ENCODE measurements at regions not wholly inside any gene's neighbourhood (a gene's known extent, or its start where the extent isn't known, plus 50 kb on each side); places are given as distances from the start of the nearest gene placed in this dataset.

- Mint-ChIP-seq H3K27me3 (ENCODE audit: insufficient read depth, low read depth) (peaks cover 3% of the 10 kb centered on the region), H3K4me1 (no peaks in the 10 kb centered on the region), H3K27ac (no peak overlapping the region), H3K9me3 (no peaks in the 10 kb centered on the region), H3K36me3 (no peaks in the 10 kb centered on the region), H3K4me3 (no peak overlapping the region)
- peaks cover 4% of the 10 kb centered on the region for H3K4me1 ChIP-seq
- no peak overlapping the region for H3K27ac ChIP-seq
- H3K27me3 ChIP-seq: no peaks in the 10 kb centered on the region
- H2AFZ ChIP-seq (replicated peaks): no peak overlapping the region
- no peaks in the 10 kb centered on the region for H3K9me3 ChIP-seq (ENCODE audit: low read depth)
- H3K79me2 ChIP-seq (ENCODE audit: low read depth): no peaks in the 10 kb centered on the region
- H3K36me3 ChIP-seq: no peaks in the 10 kb centered on the region
- H4K20me1 ChIP-seq (ENCODE audit: low read depth): no peaks in the 10 kb centered on the region
- H3K4me2 ChIP-seq: no peak overlapping the region
- no peak overlapping the region for H3K9ac ChIP-seq
- DNase-seq (ENCODE audit: low spot score): no peak
- no peaks in the 10 kb centered on the region for H3F3A ChIP-seq (ENCODE audit: low read depth)
- H3K4me3 ChIP-seq: no peak overlapping the region
- TF ChIP-seq EZH2phosphoT487 (IDR thresholded peaks at IDR 0.05): no peak
- TF ChIP-seq EZH2 (IDR thresholded peaks at IDR 0.05): no peak
- no peak for TF ChIP-seq CTCF (IDR thresholded peaks at IDR 0.05)
These were observed 65.6 kb upstream of the C10orf90 start for GRCh38 chr10:126736142-126736541.

DNA sequence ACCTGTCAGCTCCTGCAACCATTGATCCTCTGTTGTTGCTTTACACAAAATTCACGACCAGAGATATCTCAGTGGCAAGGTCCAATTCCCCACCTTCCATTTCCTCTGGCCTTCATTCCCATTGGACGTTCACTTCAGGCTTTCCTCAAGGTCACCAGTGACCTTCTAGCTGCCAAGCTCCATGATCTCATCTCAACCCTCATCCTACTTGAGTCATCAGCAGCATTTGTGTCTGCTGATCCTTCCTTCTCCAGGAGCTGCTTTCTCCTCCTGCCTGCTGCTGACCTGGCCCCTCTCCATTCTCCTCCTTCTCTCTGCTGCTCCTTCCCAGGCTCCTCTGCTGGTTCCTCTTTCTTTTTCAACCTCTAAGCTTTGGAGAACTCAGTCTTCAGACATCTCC lies 66.2 kb upstream of the C10orf90 start:
- peaks cover 4% of the 10 kb centered on the region for H3K4me1 ChIP-seq
- no peak overlapping the region for H3K4me3 ChIP-seq
- H3K27ac ChIP-seq: no peak overlapping the region
- H3K9ac ChIP-seq: no peak overlapping the region
- no peak for DNase-seq (ENCODE audit: low spot score)
- Mint-ChIP-seq H3K27me3 (ENCODE audit: insufficient read depth, low read depth) (peaks cover 3% of the 10 kb centered on the region), H3K4me1 (no peaks in the 10 kb centered on the region), H3K9me3 (no peaks in the 10 kb centered on the region), H3K4me3 (no peak overlapping the region), H3K36me3 (no peaks in the 10 kb centered on the region), H3K27ac (no peak overlapping the region)
- no peak overlapping the region for H3K4me2 ChIP-seq
- H3F3A ChIP-seq (ENCODE audit: low read depth): no peaks in the 10 kb centered on the region
- H2AFZ ChIP-seq (replicated peaks): no peak overlapping the region
- no peaks in the 10 kb centered on the region for H4K20me1 ChIP-seq (ENCODE audit: low read depth)
- H3K79me2 ChIP-seq (ENCODE audit: low read depth): no peaks in the 10 kb centered on the region
- TF ChIP-seq EZH2 (IDR thresholded peaks at IDR 0.05): no peak
- TF ChIP-seq EZH2phosphoT487 (IDR thresholded peaks at IDR 0.05): no peak
- no peak for TF ChIP-seq CTCF (IDR thresholded peaks at IDR 0.05)
- no peaks in the 10 kb centered on the region for H3K27me3 ChIP-seq
- no peaks in the 10 kb centered on the region for H3K9me3 ChIP-seq (ENCODE audit: low read depth)
- no peaks in the 10 kb centered on the region for H3K36me3 ChIP-seq

DNA sequence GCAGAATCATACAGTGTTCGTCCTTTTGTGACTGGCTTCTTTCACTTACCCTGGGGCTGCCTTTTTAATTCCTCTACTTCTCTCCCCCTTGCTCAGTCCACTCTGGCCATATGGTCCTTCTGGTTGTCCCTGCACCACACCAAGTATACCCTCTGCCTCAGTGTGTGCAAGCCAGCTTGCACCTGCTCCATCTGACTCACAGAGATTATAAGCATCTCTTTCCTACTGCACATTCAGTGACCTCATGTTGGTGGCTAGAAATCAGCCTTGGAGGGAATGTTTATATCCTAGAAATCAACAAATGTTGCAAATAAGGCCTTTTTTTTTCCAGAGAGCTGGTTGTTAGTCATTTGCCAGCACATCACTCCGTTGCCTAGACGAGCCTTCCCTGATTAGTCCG lies 67.5 kb upstream of the C10orf90 start:
- Histone ChIP-seq H3K27ac (no peak overlapping the region), H3K4me1 (peaks cover 5% of the 10 kb centered on the region), H2AFZ (replicated peaks) (no peak overlapping the region), H4K20me1 (ENCODE audit: low read depth) (no peaks in the 10 kb centered on the region), H3K4me3 (no peak overlapping the region), H3K9ac (no peak overlapping the region), H3K36me3 (no peaks in the 10 kb centered on the region), H3K79me2 (ENCODE audit: low read depth) (no peaks in the 10 kb centered on the region), H3K4me2 (no peak overlapping the region), H3F3A (ENCODE audit: low read depth) (no peaks in the 10 kb centered on the region), H3K27me3 (peaks cover 4% of the 10 kb centered on the region), H3K9me3 (ENCODE audit: low read depth) (no peaks in the 10 kb centered on the region)
- H3K4me3 Mint-ChIP-seq: no peak overlapping the region
- peaks cover 2% of the 10 kb centered on the region for H3K4me1 Mint-ChIP-seq
- H3K36me3 Mint-ChIP-seq: no peaks in the 10 kb centered on the region
- H3K27ac Mint-ChIP-seq: no peak overlapping the region
- peaks cover 3% of the 10 kb centered on the region for H3K27me3 Mint-ChIP-seq (ENCODE audit: insufficient read depth, low read depth)
- DNase-seq (ENCODE audit: low spot score): no peak
- no peaks in the 10 kb centered on the region for H3K9me3 Mint-ChIP-seq
- TF ChIP-seq EZH2 (IDR thresholded peaks at IDR 0.05) (no peak), CTCF (IDR thresholded peaks at IDR 0.05) (no peak), EZH2phosphoT487 (IDR thresholded peaks at IDR 0.05) (no peak)

Measured in neural progenitor cell (in vitro differentiated cells).